OCI-LY7 (cell line): ENCODE measurements at regions not wholly inside any gene's neighbourhood (a gene's known extent, or its start where the extent isn't known, plus 50 kb on each side); places are given as distances from the start of the nearest gene placed in this dataset.

ENCODE experiments used
- CTCF ChIP-seq: fragments of 200-600 bp; sonication (generic); conservative IDR thresholded peaks from 2 replicates; pipeline ENCODE4 v1.5.1; 2014; ENCODE audit warnings: mild to moderate bottlenecking, antibody characterized with exemption, low read length, moderate library complexity, mixed read lengths
- EZH2phosphoT487 ChIP-seq: fragments of 200-600 bp; sonication (generic); IDR thresholded peaks from 2 replicates; pipeline ENCODE4 v1.6.1; 2018; ENCODE audit warnings: low read depth, borderline replicate concordance, mild to moderate bottlenecking, mixed run types, antibody characterized with exemption, low read length, moderate library complexity, mixed read lengths

- TF ChIP-seq CTCF: no peak
- TF ChIP-seq EZH2phosphoT487: no peak
Measured at GRCh38 chr2:5984273-5984655, 292.1 kb downstream of the SOX11 start.
